GM13976 (cell line): ENCODE measurements at regions not wholly inside any gene's neighbourhood (a gene's known extent, or its start where the extent isn't known, plus 50 kb on each side); places are given as distances from the start of the nearest gene placed in this dataset.

ENCODE experiments used
- DNase-seq: peaks from one replicate; pipeline ENCODE4 v3.0.0; 2012; ENCODE audit warnings: low spot score
- in situ Hi-C: fragments of 300-500 bp; cut with MboI; formaldehyde crosslinking; loops from one replicate; pipeline ENCODE4 v1.12.0; 2022; ENCODE audit warnings: low sequenced_read_pairs, mixed read lengths, inconsistent platforms; ENCODE audit not compliant: unreplicated experiment
- TF ChIP-seq, protein P1 (sequence below): IDR thresholded peaks from 2 replicates; pipeline ENCODE4 v1.5.1; 2012; ENCODE audit warnings: borderline replicate concordance, mild to moderate bottlenecking; ENCODE audit not compliant: insufficient read depth; ENCODE audit errors: extremely low read depth, missing control alignments, control extremely low read depth

DNA sequence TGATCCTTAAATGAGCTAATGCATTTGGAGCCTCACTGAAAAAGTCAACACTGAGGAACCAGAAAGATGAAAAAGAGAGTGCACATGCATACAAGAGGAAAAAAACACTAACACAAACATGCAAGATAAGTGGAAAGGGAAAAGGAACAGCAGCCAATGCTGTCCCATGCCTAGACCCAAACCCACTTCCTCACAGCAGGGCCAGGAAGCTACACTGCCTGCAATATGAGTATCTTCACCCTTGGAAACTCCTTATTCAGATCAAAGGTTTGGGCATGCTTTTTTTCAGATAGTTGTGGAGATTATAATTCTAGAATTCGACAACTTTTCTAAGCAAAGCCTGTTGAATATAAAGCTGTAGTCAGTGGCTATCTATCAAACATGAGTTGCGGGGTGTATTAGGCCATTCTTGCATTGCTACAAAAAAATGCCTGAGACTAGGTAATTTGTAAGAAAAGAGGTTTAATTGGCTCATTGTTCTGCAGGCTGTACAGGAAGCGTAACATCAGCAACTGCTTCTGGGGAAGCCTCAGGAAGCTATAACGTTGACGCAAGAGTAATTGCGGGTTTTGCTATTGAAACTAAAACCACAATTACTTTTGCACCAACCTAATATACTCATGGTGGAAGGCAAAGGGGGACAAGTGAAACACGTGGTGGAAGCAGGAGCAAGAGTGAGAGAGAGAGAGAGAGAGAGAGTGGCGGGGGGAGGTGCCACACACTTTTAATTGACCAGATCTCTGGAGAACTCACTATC, 138.2 kb downstream of the MBD2 start:
- in situ Hi-C loops, result no loop called here
- DNase-seq, result no peak
- TF ChIP-seq, protein P1, sequence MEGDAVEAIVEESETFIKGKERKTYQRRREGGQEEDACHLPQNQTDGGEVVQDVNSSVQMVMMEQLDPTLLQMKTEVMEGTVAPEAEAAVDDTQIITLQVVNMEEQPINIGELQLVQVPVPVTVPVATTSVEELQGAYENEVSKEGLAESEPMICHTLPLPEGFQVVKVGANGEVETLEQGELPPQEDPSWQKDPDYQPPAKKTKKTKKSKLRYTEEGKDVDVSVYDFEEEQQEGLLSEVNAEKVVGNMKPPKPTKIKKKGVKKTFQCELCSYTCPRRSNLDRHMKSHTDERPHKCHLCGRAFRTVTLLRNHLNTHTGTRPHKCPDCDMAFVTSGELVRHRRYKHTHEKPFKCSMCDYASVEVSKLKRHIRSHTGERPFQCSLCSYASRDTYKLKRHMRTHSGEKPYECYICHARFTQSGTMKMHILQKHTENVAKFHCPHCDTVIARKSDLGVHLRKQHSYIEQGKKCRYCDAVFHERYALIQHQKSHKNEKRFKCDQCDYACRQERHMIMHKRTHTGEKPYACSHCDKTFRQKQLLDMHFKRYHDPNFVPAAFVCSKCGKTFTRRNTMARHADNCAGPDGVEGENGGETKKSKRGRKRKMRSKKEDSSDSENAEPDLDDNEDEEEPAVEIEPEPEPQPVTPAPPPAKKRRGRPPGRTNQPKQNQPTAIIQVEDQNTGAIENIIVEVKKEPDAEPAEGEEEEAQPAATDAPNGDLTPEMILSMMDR, result no peak

DNA sequence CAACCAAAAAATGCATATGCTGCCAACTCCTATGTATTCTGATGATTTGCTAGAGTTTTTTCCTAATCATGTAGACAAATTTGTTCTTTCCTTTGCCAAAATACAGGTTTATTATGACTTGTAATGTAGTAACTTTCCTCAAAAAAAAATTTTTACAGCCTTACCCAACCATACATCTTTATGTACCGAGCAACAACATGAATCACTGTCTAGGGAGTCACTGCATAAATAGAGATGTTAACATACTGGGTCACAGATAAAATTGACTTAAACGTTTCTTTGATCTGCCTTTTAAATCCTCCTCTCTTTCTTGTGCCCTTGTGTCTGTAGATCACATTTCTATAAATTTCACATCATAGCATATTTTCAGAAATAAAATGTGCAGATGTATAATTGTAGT, 143.6 kb downstream of the MBD2 start:
- DNase-seq, result no peak
- in situ Hi-C loops, result no loop called here
- TF ChIP-seq, protein P1, result no peak

DNA sequence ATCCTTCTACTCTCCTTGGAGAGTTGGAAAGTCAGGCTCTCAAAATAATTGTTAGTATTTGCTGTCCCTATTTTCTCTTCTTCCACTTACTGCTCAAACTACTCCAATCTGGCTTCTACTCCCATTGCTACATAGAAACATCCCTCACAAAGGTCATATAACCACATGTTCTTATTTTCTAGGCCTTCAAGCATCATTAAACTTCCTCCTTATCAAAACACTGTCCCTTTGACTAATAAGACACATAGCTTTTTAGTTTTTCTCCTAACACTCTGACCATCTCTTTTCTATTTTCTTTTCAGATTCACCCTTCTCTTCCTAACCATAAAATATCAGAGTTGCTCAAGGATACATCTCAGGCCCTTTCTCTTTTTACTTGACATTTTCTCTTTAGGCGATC, 148.3 kb downstream of the MBD2 start:
- TF ChIP-seq, protein P1, result no peak
- in situ Hi-C loops, result no loop called here
- DNase-seq, result no peak

DNA sequence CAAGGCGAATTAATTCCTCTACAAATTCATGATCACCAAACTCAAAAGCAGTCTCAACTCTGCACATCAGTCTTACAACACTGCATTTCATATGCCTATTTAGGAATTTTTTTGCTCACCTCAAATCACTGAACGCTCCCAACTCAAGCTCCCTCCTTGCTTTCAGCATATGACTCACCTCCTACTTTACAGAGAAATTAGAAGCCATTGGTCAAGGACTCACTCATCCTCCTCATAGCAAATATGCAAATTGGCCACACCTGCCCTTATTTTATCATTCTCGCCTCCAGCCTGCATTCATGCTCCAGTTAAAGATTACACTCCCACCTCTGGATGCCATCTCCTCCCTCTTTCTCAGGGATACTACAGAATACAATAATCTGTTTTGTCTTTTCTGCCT, 148.8 kb downstream of the MBD2 start:
- TF ChIP-seq, protein P1, result no peak
- in situ Hi-C loops, result no loop called here
- DNase-seq, result no peak

DNA sequence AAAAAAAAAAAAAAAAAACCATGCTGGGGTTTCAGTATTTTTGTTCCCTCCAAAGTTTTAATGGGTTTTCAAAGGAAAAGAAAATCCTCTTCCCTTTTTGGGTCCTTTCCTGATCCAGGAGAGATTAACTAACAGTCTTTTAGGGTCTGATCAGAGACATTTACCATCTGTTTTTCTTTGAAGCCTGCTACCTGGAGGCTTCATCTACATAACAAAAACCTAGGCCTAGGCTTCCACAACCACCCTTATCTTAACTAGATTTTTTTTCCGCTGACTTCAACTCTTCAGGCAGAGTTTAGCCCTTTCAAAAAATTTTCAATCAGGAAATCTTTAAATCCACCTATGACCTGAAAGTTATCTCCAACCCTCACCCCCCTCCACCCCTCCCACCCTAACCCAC, 154.7 kb downstream of the MBD2 start:
- no peak for DNase-seq
- in situ Hi-C loops, result no loop called here
- TF ChIP-seq, protein P1, result no peak

DNA sequence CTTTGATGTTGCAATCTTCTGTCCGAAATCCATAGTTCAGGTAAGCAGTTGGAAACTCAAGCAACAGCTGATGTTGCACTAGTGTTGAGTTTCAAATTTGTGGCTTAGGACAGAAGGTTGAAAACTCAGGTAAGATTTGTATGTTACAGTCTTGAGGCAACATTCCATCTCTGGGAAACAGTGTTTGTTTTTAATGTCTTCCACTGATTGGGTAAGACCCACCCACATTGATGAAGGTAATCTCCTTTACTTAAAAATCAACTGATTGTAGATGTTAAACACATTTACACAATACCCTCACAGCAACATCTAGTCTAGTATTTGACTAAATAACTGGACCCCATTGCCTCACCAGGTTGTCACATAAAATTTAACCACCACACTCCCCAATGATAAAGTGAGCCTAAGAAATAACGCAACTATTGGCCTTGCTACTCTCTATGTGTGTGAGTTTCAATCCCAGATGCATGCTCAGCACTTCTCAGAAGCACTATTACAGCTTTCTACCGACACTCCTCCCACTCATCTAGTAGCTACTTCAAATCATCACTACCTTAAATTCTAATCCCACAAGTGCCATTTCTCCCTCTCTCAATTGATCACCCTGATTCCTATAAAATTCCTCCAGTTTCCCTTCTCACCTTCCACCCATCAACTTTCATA, 164.0 kb downstream of the MBD2 start:
- in situ Hi-C loops, result no loop called here
- DNase-seq, result no peak
- TF ChIP-seq, protein P1, result no peak
